Hepatocyte (in vitro differentiated cells): ENCODE measurements at regions not wholly inside any gene's neighbourhood (a gene's known extent, or its start where the extent isn't known, plus 50 kb on each side); places are given as distances from the start of the nearest gene placed in this dataset.

ENCODE experiments used
- DNase-seq: peaks from one replicate; pipeline ENCODE4 v3.0.0-alpha.2; 2016; ENCODE audit warnings: low spot score
- H2AFZ ChIP-seq: fragments of 200-600 bp; sonication (generic); 2 replicates; pipeline ENCODE4 v1.6.0; 2016; ENCODE audit warnings: antibody characterized with exemption, mild to moderate bottlenecking
- H3K27ac ChIP-seq: fragments of 200-600 bp; sonication (generic); 2 replicates; pipeline ENCODE4 v1.5.1; 2016; ENCODE audit warnings: mild to moderate bottlenecking
- H3K27me3 ChIP-seq: fragments of 200-600 bp; sonication (generic); 2 replicates; pipeline ENCODE4 v1.6.1; 2016
- H3K36me3 ChIP-seq: fragments of 200-600 bp; sonication (generic); replicated peaks from 2 replicates; pipeline ENCODE4 v1.5.1; 2016; ENCODE audit warnings: low read depth; ENCODE audit not compliant: insufficient read depth
- H3K4me1 ChIP-seq: fragments of 200-600 bp; sonication (generic); 2 replicates; pipeline ENCODE4 v1.5.1; 2016; ENCODE audit warnings: mild to moderate bottlenecking, moderate library complexity; ENCODE audit not compliant: insufficient read depth
- H3K4me2 ChIP-seq: fragments of 200-600 bp; sonication (generic); 2 replicates; pipeline ENCODE4 v1.6.0; 2016
- H3K4me3 ChIP-seq: fragments of 200-600 bp; sonication (generic); 2 replicates; pipeline ENCODE4 v1.5.1; 2016; ENCODE audit warnings: mild to moderate bottlenecking
- H3K79me2 ChIP-seq: fragments of 200-600 bp; sonication (generic); 2 replicates; pipeline ENCODE4 v1.6.0; 2017; ENCODE audit warnings: mild to moderate bottlenecking
- H3K9me2 ChIP-seq: fragments of 200-600 bp; sonication (generic); replicated peaks from 2 replicates; pipeline ENCODE4 v1.6.0; 2017; ENCODE audit warnings: mild to moderate bottlenecking; ENCODE audit not compliant: insufficient read depth
- H3K9me3 ChIP-seq: fragments of 200-600 bp; sonication (generic); 2 replicates; pipeline ENCODE4 v1.5.1; 2016; ENCODE audit warnings: low read depth, mild to moderate bottlenecking
- H4K20me1 ChIP-seq: fragments of 200-600 bp; sonication (generic); 2 replicates; pipeline ENCODE4 v1.6.0; 2016; ENCODE audit warnings: mild to moderate bottlenecking; ENCODE audit not compliant: insufficient read depth, poor library complexity, severe bottlenecking
- EZH2 ChIP-seq: fragments of 200-600 bp; sonication (generic); IDR thresholded peaks from 2 replicates; pipeline ENCODE4 v1.6.1; 2016; ENCODE audit warnings: antibody characterized with exemption, mild to moderate bottlenecking, borderline replicate concordance
- EZH2phosphoT487 ChIP-seq: fragments of 200-600 bp; sonication (generic); IDR thresholded peaks from one replicate; pipeline ENCODE4 v1.6.1; 2018; ENCODE audit warnings: antibody characterized with exemption, mild to moderate bottlenecking, low read depth, moderate library complexity; ENCODE audit not compliant: unreplicated experiment, severe bottlenecking
- WGBS: methylation state at CpG from one replicate; pipeline ENCODE4 v1.1.6; 2016; ENCODE audit warnings: low lambda C conversion rate; ENCODE audit errors: missing lambda C conversion rate; 5-methylcytosine and 5-hydroxymethylcytosine counted together
- TF ChIP-seq, protein P1 (sequence below): fragments of 200-600 bp; sonication (generic); IDR thresholded peaks from 2 replicates; pipeline ENCODE4 v1.5.1; 2016; ENCODE audit warnings: antibody characterized with exemption, mild to moderate bottlenecking; ENCODE audit not compliant: poor library complexity

DNA sequence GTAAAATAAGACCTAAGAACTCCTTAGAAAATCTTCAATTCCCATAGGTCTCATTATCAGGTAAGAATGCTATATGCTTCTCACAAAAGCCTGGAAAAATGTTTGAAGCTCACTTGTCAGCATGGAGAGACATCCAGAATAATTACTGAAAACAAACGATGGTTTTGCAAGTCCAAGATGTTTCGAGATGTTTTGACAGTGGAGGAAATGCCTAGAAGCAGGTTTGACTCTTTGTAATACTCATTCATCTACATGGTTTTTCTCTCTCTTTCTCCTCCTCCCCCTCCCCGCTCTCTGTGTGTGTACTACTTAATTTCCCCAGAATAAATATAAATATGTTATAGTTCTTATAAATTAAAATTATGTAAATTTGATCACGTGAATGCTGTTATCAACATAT lies 131.9 kb upstream of the NR3C2 start:
- Histone ChIP-seq H3K27ac (no peak overlapping the region), H3K4me3 (no peak overlapping the region), H3K27me3 (no peaks in the 10 kb centered on the region), H3K36me3 (no peaks in the 10 kb centered on the region), H4K20me1 (no peaks in the 10 kb centered on the region), H3K4me1 (no peaks in the 10 kb centered on the region), H3K4me2 (no peak overlapping the region), H2AFZ (no peak overlapping the region), H3K9me3 (no peaks in the 10 kb centered on the region), H3K9me2 (no peaks in the 10 kb centered on the region), H3K79me2 (no peaks in the 10 kb centered on the region)
- DNase-seq, result no peak
- TF ChIP-seq, protein P1, sequence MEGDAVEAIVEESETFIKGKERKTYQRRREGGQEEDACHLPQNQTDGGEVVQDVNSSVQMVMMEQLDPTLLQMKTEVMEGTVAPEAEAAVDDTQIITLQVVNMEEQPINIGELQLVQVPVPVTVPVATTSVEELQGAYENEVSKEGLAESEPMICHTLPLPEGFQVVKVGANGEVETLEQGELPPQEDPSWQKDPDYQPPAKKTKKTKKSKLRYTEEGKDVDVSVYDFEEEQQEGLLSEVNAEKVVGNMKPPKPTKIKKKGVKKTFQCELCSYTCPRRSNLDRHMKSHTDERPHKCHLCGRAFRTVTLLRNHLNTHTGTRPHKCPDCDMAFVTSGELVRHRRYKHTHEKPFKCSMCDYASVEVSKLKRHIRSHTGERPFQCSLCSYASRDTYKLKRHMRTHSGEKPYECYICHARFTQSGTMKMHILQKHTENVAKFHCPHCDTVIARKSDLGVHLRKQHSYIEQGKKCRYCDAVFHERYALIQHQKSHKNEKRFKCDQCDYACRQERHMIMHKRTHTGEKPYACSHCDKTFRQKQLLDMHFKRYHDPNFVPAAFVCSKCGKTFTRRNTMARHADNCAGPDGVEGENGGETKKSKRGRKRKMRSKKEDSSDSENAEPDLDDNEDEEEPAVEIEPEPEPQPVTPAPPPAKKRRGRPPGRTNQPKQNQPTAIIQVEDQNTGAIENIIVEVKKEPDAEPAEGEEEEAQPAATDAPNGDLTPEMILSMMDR, result no peak
- TF ChIP-seq EZH2phosphoT487 (no peak), EZH2 (no peak)
- 79% methylated on average over 4 of the region's 4 CpGs for WGBS

DNA sequence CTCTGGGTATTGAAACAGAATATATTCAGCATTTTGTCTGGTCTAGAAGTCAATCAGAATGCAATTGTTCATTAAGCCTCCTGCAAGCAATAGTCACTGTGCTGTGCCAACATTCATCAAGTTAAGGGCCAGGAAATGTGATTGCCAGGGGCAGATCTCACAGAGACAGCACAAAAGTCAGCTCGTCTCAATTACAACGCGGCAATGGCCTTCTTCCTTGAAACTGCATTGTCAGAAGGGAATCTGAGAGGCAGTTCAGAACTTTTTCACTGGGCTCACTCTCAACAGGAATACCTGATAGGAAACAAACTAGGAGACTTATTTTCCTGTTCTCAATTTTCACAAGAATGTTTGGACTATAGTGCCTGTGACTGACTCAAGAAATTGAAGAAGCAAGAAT lies 131.1 kb upstream of the NR3C2 start:
- WGBS, result 68% methylated on average over 3 of the region's 3 CpGs
- no peak overlapping the region for H3K4me2 ChIP-seq
- no peaks in the 10 kb centered on the region for H3K79me2 ChIP-seq
- H3K27me3 ChIP-seq, result no peaks in the 10 kb centered on the region
- no peaks in the 10 kb centered on the region for H3K9me3 ChIP-seq
- H3K36me3 ChIP-seq, result no peaks in the 10 kb centered on the region
- no peak for TF ChIP-seq EZH2phosphoT487
- TF ChIP-seq, protein P1, result no peak
- no peak for TF ChIP-seq EZH2
- no peaks in the 10 kb centered on the region for H3K9me2 ChIP-seq
- H3K4me1 ChIP-seq, result no peaks in the 10 kb centered on the region
- no peak overlapping the region for H3K4me3 ChIP-seq
- H3K27ac ChIP-seq, result no peak overlapping the region
- H4K20me1 ChIP-seq, result no peaks in the 10 kb centered on the region
- H2AFZ ChIP-seq, result no peak overlapping the region
- no peak for DNase-seq

DNA sequence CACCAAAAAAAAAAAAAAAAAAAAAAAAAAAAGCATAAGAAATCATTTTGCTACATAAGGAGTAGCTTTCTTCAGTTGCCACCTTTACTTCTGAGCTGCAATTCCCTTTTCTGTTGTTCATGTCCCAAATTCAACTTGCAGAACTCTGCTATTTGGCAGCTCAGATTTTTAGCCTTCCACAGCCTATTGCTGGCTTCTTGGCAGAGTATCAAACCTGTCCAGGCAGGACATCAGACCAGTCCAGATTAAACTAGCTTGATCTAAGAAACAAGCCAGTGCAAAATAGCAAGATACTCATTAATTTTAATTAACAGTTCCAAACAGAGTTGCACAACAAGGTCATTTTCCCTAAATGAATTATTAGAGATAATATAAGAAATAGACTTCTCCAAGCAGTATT lies 123.6 kb upstream of the NR3C2 start:
- no peak overlapping the region for H3K4me3 ChIP-seq
- H3K9me2 ChIP-seq, result no peaks in the 10 kb centered on the region
- no peaks in the 10 kb centered on the region for H3K79me2 ChIP-seq
- DNase-seq, result no peak
- no peaks in the 10 kb centered on the region for H4K20me1 ChIP-seq
- H3K27me3 ChIP-seq, result no peaks in the 10 kb centered on the region
- H3K9me3 ChIP-seq, result no peaks in the 10 kb centered on the region
- TF ChIP-seq EZH2 (no peak), EZH2phosphoT487 (no peak)
- TF ChIP-seq, protein P1, result no peak
- H2AFZ ChIP-seq, result no peak overlapping the region
- no peak overlapping the region for H3K4me2 ChIP-seq
- H3K4me1 ChIP-seq, result no peaks in the 10 kb centered on the region
- no peaks in the 10 kb centered on the region for H3K36me3 ChIP-seq
- H3K27ac ChIP-seq, result no peak overlapping the region

DNA sequence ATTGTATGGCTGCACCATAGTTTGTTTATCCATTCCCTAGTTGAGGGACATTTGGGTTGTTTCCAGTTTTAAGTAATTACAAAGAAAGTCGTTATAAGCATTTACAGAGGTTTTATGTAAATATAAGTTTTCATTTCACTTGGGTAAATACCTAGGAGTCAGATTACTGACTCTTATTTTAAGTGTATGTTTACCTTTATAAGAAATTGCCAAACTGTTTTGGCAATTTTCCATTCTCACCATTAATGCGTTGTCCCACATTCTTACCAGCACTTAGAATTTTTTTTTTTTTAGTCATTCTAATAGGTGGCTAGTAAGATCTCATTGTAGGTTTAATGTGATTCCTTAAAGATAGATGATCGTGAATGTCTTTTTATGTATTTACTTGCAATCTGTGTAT lies 121.5 kb upstream of the NR3C2 start:
- H3K36me3 ChIP-seq, result no peaks in the 10 kb centered on the region
- 68% methylated on average over 3 of the region's 3 CpGs for WGBS
- H3K4me2 ChIP-seq, result no peak overlapping the region
- no peaks in the 10 kb centered on the region for H3K4me1 ChIP-seq
- no peaks in the 10 kb centered on the region for H3K27me3 ChIP-seq
- no peak overlapping the region for H3K4me3 ChIP-seq
- no peaks in the 10 kb centered on the region for H4K20me1 ChIP-seq
- TF ChIP-seq EZH2 (no peak), EZH2phosphoT487 (no peak)
- TF ChIP-seq, protein P1, result no peak
- no peak overlapping the region for H3K27ac ChIP-seq
- DNase-seq, result no peak
- H3K79me2 ChIP-seq, result no peaks in the 10 kb centered on the region
- no peak overlapping the region for H2AFZ ChIP-seq
- no peaks in the 10 kb centered on the region for H3K9me3 ChIP-seq
- H3K9me2 ChIP-seq, result no peaks in the 10 kb centered on the region
